HG03175 (cell line): ENCODE measurements at regions not wholly inside any gene's neighbourhood (a gene's known extent, or its start where the extent isn't known, plus 50 kb on each side); places are given as distances from the start of the nearest gene placed in this dataset.
"Not testable (repeated sequence)": the region's sequence is repeated elsewhere in the genome, so short reads cannot be mapped to it uniquely, and the experiment has no call there.

Experiments
- ATAC-seq: cut with Tn5 transposase; IDR thresholded peaks from one replicate; pipeline ENCODE4 v1.9.1; 2021; ENCODE audit warnings: mild to moderate bottlenecking, moderate library complexity; ENCODE audit not compliant: unreplicated experiment

GRCh38 chr12:33813536-33813935 is 208.8 kb upstream of the ALG10 start:
- no peak for ATAC-seq

GRCh38 chr12:33817713-33818112 is 204.6 kb upstream of the ALG10 start:
- ATAC-seq, result no peak

- no peak for ATAC-seq
Observed at GRCh38 chr12:33818313-33818712, 204.0 kb upstream of the ALG10 start.

- no peak for ATAC-seq
Observed at GRCh38 chr12:33825442-33825841, 196.9 kb upstream of the ALG10 start.

GRCh38 chr12:33825986-33826602 is 196.2 kb upstream of the ALG10 start:
- ATAC-seq, result no peak

GRCh38 chr12:33828326-33828725 is 194.0 kb upstream of the ALG10 start:
- no peak for ATAC-seq

GRCh38 chr12:33830070-33830469 is 192.2 kb upstream of the ALG10 start:
- ATAC-seq, result no peak

GRCh38 chr12:33832900-33833299 is 189.4 kb upstream of the ALG10 start:
- ATAC-seq, result no peak

- ATAC-seq, result no peak
Observed at GRCh38 chr12:33834672-33835071, 187.6 kb upstream of the ALG10 start.

- no peak for ATAC-seq
Observed at GRCh38 chr12:33876618-33877017, 145.7 kb upstream of the ALG10 start.

GRCh38 chr12:33892425-33892824 is 129.9 kb upstream of the ALG10 start:
- no peak for ATAC-seq

GRCh38 chr12:33920460-33920859 is 101.8 kb upstream of the ALG10 start:
- ATAC-seq, result not testable (repeated sequence)

- ATAC-seq, result no peak
Observed at GRCh38 chr12:33926095-33926494, 96.2 kb upstream of the ALG10 start.

GRCh38 chr12:33937669-33938068 is 84.6 kb upstream of the ALG10 start:
- not testable (repeated sequence) for ATAC-seq

- no peak for ATAC-seq
Observed at GRCh38 chr12:33942172-33942571, 80.1 kb upstream of the ALG10 start.

- ATAC-seq, result no peak
Observed at GRCh38 chr12:33944703-33945437, 77.4 kb upstream of the ALG10 start.

- no peak for ATAC-seq
Observed at GRCh38 chr12:33945438-33945784, 76.9 kb upstream of the ALG10 start.

GRCh38 chr12:33966219-33966618 is 56.1 kb upstream of the ALG10 start:
- ATAC-seq, result not testable (repeated sequence)

GRCh38 chr12:33967760-33968159 is 54.5 kb upstream of the ALG10 start:
- ATAC-seq, result no peak
